ENCODE measurements at regions not wholly inside any gene's neighbourhood (a gene's known extent, or its start where the extent isn't known, plus 50 kb on each side); places are given as distances from the start of the nearest gene placed in this dataset.
"Not testable (repeated sequence)": the region's sequence is repeated elsewhere in the genome, so short reads cannot be mapped to it uniquely, and the experiment has no call there.

DNA sequence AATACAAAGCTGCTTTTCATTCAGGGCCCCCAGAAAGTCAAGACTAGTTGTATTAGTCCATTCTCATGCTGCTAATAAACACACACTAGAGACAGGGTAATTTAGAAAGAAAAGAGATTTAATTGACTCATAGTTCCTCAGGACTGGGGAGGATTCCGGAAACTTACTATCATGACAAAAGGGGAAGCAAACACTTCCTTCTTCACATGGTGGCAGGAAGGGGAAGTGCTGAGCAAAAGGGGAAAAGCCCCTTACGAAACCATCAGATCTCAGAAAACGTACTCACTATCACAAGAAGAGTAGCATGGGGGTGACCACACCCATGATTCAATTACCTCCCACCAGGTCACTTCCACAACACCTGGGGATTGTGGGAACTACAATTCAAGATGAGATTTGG, 373.8 kb upstream of the FRG1 start:
- DNase-seq = not testable (repeated sequence)

DNA sequence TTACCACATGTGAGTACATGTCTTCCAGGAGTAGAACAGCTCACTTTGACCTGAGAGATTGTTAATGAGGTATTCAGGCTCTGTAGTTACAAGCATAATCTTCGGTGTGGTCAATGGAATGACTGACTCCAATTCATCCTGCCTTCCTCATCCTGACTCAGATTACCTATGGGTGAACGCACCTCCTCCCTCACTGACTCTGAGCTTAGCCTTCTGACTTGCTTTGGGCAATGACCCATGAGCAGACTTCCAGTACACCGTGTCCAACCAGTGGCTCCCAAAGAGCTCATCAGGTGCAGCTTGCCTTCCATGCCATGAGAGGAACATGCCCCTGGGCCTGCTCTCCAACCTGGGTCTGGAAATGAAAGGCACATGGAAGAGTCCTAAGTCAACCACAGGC, 361.0 kb upstream of the FRG1 start:
- DNase-seq = not testable (repeated sequence)

DNA sequence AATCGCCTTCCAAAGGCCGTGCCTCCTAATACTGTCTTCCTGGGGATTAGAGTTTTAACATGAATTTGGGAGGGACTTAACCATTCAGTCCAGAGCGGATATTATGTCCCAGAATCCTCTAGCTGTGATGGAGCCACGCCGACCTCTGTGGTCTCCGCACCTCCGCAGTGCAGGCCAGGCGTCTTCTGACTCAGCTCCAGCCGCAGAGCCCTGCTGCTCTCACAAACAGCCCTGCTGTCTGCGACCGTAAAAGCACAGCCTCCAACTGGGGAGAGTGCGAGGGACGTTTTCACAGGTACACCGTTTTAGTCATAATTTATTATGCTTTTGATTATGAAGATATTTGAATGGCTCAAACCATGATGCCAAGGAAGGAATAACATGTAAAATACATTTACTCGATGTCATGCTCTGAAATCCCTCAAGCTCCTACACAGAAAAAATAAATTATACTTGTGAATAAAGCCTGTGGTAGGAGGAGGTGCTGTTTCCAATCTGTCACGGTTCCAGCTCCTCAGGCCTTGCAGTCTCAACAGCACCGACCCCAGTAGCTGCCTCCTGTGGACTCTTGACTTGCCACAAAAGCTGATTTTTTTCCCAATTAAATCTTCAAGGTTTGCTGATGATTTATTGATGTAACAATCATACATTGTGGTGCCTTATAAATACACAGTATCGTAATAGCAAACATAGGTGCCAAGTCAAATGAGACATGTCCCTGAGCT, 353.6 kb upstream of the FRG1 start:
- not testable (repeated sequence) for DNase-seq

DNA sequence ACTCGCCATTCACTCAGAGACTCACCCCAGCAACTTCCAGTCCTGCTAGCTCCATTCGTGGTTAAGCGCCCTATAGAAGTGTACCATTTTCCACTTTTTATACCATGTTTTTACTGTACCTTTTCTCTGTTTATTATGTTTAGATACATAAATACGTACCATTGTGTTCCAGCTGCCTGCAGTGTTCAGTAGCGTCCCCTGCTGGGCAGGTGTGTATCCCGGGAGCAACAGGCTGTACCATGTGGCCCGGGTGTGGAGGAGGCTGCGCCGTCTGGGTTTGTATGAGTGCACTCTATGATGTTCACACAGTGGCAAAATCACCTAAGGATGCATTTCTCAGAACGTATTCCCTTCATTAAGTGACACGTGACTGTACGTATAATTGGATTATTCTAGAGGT, 351.5 kb upstream of the FRG1 start:
- not testable (repeated sequence) for DNase-seq

DNA sequence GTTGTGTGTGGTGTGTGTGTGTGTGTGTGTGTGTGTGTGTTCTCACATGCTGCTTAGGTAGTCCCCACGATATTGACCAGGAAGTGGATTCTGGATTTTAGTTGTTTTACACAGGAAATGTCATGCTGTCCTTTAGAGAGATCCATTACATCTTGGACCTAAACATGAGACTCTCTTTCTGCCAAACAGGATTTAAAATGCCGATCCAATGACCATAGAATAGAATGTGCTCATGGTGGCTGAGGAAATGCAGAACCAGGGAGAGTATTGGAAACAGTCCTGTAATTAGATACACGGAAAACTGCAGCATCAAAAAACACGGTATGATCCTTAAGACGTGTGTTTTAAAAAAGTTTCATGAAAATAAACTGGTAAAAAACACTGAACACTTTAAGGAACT, 347.8 kb upstream of the FRG1 start:
- no peak for DNase-seq

DNA sequence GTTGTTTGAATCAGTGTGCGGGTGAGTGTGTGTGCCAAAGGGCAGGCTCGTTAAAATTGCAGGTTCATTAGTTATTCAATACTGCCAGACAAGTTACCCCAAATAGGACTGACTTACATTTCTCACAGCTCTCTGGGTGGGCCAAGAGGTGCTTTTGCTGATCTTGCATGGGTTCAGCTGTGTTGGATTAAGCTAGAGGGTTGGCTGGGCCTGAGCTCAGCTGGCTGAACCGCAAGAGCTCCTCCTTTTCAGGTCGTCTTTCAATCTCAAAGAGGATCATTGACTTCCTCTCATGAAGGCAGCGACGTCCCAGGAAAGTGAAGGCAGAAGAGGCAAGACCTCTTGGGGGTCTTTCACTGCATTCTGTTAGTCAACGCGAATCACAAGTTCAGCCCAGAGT, 343.3 kb upstream of the FRG1 start:
- DNase-seq = no peak

DNA sequence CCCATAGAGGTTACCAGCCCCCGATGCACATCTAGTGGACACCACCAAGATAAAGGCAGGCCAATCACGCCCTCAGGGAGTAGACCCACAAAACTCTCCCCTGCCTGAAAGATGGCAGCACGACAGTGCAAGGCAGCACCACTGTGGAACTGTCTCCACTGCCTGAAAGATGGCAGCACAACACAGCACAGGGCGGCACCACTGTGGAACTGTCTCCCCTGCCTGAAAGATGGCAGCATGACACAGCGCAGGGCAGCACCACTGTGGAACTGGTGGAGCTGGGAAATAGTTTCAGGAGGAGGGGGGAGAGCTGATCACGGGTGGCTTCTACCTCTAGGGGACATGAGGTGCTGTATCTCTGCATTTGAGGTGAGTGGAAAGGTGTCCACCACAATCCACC, 340.4 kb upstream of the FRG1 start:
- no peak for DNase-seq

DNA sequence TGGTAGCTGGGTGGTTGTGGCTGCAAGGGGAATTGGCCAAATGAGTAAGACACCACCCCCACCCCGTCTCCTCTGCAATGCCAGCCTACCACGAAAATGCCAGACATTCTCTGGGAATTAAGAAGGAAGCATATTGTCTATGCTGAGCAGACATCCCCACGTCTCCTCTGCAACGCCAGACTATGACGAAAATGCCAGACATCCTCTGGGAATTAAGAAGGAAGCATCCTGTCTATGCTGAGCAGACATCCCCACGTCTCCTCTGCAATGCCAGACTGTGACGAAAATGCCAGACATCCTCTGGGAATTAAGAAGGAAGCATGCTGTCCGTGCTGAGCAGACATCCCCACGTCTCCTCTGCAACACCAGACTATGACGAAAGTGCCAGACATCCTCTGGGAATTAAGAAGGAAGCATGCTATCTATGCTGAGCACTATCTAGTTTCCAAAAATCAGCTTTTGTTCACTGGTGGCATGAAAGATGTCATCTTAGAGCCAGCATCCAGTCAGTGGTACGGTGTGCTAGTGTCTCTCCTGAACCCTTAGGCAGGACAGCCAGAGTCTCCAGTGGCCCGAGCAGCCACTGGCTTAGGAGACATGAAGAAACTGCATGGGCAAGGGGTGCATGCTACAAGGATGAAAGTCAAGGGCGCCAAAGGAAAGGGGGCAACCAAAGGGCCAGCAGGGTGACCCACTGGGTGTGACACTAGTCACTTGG, 339.8 kb upstream of the FRG1 start:
- no peak for DNase-seq

DNA sequence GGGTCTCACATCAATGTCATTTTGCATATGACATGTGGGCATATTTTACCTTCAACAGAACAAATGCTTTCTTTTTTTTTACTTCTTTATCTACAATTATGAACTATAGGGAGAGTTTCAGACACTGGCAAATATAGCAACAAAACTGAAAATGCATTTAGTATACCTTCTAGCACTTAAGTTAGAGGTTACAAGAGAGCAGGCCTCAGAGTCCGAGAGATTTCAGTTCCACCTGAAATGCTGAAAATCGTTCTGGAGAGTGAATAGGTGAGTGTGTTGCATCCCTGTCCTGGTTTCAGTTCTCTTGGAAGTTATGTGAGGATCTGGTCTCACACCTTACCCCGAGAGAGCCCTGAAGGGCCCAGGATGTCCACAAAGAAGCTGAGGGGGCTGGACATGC, 337.8 kb upstream of the FRG1 start:
- DNase-seq = not testable (repeated sequence)

DNA sequence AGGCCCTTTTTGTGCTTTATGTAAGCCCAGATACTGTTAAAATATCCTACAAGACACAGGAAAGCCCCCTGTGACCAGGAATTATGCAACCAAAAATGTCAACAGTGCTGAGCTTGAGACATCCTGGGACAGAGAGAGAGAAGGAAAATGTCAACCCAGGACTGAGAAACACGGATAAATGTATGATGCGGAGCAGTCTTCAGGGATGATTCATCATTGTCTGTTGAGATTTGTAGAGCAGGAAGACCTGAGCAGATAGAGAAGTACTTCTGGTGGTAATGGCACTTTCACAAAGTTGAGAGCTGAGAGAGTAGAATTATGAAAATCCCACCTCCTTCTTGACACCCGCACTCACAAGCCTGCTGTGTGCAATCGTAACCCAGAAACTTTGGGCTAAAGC, 330.1 kb upstream of the FRG1 start:
- not testable (repeated sequence) for DNase-seq

DNA sequence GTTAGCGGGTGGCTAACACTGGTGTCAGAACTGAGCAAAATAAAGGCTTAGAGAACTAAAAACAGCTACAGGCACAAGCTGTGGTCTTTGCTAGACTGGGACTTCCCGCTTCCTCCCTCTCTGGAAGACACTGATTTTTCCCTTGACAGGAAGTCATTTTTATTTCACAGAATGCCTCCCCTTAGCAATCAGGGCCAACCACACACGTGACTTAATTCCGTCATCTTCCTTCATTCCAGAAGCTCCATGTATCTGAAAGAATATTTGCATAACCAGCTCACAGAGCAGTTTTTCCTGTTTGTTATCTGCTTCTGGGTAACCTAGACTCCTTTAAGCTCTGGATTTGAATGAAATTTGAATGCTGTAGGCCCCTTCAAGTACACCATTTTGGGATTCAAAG, 327.5 kb upstream of the FRG1 start:
- no peak for DNase-seq

DNA sequence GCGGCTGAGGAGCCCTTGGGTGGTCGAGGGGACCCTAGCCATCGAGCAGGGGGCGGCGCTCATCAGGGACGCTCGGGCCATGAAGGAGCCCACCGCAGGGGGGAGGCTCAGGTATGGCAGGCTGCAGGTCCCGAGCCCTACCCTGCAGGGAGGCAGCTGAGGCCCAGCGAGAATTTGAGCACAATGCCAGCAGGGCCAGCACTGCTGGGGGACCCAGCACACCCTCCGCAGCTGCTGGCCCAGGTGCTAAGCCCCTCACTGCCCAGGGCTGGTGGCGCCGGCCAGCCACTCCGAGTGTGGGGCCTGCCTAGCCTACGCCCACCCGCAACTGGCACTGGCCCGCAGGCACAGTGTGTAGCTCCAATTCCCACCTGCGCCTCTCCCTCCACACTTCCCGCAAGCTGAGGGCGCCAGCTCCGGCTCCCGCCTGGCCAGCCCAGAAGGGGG, 325.4 kb upstream of the FRG1 start:
- no peak for DNase-seq

DNA sequence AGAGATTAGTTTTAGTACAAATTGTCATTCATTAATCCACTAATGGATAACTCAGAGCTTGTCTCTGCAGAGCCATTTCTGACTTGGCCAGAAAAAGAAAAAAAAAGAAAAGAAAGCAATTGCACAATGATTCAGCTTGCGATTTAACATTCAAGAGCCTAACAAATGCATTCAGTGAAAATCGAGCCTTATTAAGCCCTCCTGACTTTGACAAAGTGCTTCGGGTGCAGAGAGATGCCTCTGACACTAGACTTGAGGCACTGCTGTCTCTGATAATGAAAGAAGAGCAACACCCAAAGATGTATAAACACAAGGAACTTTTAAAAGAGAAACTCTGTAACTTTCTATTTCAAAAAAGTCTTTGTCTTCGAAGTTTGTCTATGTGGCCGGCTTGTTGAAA, 322.9 kb upstream of the FRG1 start:
- DNase-seq = not testable (repeated sequence)

DNA sequence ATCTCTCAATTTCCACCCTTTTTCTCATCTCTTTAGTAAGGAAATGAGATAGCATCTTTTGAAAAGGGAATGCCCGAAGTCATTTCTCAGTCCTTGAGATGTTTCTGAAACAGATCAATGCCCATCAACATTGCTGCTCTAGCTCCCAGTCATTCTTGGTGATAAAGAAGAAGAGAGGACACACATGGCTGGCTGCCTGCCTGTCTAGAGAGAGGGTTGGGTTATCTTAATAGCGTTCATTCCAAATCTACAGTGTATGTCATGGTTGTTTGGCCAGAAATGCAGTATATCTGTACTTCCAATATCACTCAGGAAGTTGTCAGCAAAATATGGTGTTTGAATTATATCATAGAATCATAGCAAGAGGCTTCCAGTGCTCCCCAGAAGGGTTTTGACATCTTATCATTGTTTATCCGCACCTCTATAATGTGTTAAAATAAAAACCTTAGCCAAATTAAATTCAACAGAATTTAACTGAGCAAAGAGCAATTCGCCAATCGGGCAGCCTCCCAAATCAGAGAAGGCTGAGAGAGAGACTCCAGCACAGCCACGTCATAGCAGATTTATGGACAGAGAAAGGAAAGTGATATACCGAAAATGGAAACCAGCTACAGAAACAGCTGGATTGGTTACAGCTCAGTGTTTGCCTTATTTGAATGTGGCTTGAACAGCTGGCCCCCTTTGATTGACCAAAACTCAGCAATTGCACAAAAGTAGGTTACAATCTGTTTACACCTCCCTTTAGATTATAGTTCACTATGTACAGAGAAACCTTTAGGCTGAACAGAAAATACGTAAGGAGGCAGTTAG, 321.0 kb upstream of the FRG1 start:
- not testable (repeated sequence) for DNase-seq

DNA sequence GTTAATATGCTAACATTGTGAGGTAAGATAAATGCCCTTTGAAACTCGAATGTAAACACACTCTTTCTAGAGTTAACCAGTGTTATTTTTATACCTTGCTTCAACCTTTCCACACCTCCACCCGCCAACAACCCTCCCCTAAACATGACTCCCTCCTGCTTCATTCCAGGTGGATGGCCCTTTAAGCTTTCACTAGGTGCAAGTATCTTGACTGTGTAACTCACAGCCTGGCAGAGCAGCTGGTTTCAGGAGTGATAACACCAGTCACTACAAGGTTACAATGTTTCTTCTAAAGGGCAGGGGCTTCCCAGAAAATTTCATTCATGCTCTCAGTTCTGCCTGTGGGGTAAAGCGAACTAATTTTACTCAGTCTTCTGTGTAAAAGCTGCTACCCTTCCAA, 318.1 kb upstream of the FRG1 start:
- not testable (repeated sequence) for DNase-seq

DNA sequence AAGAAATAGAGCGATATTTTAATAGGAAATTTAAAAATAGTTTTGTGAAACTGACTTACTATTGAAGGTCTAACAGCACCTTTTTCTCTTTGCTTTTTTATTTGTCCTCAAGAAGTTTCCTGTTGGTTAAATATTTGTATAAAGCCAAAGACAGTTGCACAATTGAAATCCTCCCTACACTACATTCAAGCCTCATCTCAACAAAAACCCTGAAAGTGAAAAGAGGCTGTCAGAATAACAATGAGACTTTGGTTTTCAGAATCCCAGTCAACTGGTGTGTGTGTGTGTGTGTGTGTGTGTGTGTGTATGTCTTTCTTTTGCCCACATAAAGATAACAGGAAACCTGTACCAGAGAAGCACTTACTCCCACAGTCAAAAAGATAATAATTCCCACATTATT, 313.6 kb upstream of the FRG1 start:
- DNase-seq = not testable (repeated sequence)

DNA sequence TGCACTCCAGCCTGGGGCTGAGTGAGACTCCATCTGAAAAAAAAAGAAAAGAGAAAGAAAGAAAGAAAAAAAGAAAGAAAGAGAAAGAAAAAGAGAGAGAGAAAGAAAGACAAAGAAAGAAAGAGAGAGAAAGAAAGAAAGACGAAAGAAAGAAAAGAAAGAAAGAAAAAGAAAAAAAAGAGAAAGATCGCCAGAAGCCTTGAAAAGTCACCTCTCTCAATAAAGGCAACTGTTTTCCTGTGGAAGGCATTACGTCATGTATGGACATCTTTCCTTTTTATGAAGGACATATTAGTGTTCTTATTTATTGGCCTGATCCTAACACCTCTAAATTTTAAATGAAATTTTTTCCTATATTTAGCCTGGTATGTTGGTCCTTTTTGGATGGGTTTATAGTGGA, 310.9 kb upstream of the FRG1 start:
- not testable (repeated sequence) for DNase-seq

DNA sequence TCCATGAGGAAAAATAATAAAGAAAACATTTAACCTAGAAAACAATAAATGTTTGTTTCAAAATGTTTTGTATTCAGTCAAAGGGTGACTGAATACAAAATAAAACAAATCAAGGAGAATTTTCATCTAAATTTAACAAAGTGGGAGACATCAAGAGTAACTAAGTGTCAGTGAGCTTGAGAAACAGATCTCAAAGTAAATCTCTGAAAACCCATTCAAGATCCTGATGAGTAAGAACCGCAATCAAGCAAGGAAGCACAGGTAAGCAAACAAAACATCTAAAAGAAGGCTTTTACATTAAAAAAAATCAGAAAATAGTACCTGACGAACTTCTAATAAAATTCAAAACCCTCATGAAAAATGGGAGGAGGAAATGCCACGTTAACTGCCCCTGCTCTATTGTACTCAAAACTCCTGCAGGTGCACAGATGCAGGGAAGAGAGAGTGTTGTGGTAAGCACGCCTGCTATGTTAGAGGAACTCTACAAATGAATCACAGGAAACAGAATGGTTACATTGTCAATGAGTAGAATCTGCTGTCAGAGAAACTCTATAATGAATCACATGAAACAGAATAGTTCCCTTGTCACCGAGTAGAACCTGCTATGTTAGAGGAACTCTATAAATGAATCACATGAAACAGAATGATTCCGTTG, 309.6 kb upstream of the FRG1 start:
- DNase-seq = not testable (repeated sequence)

DNA sequence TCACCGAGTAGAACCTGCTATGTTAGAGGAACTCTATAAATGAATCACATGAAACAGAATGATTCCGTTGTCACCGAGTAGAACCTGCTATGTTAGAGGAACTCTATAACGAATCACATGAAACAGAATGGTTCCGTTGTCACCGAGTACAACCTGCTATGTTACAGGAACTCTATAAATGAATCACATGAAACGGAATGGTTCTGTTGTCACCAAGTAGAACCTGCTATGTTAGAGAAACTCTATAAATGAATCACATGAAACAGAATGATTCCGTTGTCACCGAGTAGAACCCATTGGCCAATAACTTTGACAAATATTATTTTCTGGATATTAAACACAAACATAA, 309.1 kb upstream of the FRG1 start:
- DNase-seq = not testable (repeated sequence)

DNA sequence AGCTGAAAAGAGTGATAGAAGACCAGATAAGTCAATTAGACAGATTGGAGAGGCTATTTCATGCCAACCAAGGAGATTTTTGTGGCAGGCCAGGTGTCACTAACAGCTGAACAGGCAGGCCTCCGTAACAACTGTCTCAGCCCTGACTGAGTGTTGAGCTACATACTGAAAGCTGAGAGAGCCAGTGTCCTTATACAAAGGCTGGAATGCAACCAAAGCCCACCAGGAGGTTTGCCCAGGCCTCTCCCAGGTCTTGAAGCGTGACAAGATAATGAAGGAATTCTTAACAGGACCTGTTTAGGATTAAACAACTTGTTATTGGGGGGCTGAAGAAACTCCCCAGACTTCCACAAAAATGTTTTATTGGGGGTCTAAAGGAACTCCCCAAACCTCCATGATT, 290.2 kb upstream of the FRG1 start:
- DNase-seq = not testable (repeated sequence)

DNA sequence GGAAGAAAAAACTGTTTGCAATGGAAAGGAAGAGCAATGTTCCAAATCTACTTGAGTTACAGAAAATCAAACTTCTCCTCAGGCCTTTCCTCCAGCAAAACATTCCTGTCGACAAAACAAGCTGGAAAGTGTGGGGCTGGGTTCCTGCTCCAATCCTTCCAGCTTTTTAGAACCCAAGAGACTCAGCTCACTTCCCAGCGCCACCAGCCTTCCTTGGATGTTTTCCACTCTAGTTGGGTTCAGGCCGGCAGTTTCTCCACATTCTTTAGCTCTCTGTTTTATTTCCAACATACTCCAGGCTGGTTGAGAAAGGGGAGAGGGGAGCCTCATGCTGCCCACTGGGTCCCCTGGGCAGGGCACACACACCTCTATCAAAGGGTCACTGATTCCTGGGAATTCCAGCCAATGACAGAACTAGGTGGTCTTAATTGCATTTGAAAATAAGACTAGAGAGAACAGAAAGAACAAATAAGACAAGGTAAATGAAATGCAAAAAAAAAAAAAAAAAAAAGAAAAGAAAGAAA, 287.5 kb upstream of the FRG1 start:
- not testable (repeated sequence) for DNase-seq

DNA sequence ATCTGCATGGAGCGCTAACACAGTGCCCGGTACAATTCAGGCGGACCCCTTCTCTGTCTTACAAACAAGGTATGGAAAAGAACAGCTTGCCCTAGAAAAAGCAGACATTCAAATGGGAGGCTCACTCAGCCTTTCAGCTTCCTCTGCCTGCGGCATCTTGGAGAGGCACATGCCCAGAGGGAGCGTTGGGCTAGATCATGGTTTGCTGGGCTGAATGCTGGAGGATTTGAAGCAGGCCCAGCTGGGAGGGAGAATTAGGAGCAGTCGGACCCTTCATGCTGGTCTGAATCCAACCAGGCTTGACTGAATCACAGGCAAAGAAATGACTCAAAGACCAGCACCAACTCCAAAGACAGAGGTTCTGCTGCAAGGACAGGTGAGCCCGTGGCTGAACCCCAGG, 286.7 kb upstream of the FRG1 start:
- not testable (repeated sequence) for DNase-seq

DNA sequence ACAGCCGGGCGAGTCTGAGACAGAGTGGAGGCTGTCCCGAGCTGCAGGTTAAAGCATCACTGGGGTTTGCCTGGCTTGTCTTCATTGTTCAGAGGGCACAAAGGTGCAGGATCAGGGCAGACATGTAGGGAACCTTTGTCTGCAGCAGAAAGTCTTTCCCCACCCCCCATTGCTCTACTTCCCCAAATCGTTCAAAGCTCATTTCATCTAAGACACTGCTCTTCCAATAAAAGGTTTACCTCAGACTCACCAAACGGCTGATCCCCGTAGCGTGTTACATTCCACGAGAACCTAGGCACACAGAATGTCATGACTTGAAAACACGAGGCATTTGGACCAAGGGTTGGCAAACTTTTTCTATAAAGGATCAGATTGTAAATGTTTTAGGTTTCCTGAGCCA, 286.3 kb upstream of the FRG1 start:
- not testable (repeated sequence) for DNase-seq

Measured in stimulated activated naive CD4-positive, alpha-beta T cell treated with Interleukin-2 at 50 U/mL for 16 hours (primary cell).